ENCODE measurements at regions not wholly inside any gene's neighbourhood (a gene's known extent, or its start where the extent isn't known, plus 50 kb on each side); places are given as distances from the start of the nearest gene placed in this dataset.
"Not testable (repeated sequence)": the region's sequence is repeated elsewhere in the genome, so short reads cannot be mapped to it uniquely, and the experiment has no call there.

DNA sequence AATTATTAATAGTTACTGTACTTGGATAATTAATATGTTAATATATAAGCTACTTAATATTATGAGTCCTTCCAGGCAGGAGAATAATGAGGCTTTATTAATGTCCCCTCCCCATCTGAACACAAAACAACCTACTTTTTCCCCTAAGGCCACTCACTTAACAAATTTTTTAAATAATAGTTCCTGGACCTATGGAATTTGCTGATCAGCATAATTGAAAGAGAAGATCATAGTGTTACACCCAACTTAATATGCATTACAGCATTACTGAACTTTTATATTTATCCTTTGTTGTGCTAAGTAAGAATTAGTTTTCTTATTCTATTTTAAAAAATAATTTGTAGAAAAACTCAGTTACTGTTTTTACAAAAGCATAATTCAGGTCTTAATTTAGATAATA lies 1537.7 kb upstream of the GOT2 start:
- DNase-seq (ENCODE audit: low read depth in 2 of 2), result no peak

GRCh38 chr16:60271025-60271771 lies 1537.1 kb upstream of the GOT2 start:
- no peak for DNase-seq (ENCODE audit: low read depth in 2 of 2)

DNA sequence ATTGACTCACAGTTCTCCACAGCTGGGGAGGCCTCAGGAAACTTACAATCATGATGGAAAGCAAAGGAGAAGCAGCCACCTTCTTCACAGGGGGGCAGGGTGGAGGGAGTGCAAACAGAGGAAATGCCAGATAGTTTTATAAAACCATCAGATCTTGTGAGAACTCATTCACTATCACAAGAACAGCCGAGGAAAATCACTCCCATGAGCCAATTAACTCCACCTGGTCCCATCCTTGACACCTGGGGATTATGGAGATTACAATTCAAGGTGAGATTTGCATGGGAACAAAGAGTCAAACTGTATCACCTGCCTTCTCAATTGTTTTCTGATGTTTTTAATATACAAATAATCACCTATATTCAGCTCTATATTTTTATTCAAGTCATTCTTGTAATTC lies 1527.3 kb upstream of the GOT2 start:
- no peak for DNase-seq (ENCODE audit: low read depth in 2 of 2)

- DNase-seq (ENCODE audit: low read depth in 2 of 2), result no peak
Measured at GRCh38 chr16:60259956-60260355, 1525.8 kb upstream of the GOT2 start.

DNA sequence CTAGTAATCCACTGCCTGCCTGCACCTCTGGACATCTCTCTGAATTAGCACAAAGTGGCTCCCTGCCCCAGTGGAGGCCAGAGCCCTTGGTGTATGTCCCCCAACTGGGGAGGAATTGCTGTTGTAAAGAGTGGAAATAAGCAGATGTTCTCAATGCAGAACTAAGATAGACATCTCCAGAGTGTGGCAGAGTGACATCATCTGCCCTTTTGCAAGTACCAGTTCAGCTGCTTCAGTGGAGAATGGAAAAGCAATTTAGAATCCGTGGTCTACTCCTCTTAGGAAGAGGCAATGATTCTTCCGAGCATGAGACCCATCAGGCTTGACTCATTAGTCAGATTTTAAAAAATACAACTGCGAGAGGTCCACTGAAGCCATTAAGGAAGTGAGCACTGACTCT lies 1512.0 kb upstream of the GOT2 start:
- no peak for DNase-seq (ENCODE audit: low read depth in 2 of 2)

DNA sequence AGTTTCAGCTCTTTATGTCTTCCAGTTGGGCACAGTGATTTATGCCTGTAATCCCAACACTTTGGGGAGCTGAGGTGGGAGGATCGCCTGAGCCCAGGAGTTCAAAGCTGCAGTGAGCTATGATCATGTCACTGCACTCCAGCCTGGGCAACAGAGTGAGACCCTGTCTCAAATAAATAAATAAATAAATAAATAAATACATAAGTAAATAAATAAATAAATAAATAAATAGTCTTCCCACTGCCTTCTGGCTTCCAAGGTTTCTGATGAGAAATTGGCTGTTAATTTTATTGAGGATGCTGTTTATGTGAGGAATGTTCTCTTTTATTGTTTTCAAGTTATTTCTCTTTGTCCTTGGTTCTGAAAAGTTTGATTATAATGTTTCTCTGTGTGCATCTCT lies 1507.6 kb upstream of the GOT2 start:
- no peak for DNase-seq (ENCODE audit: low read depth in 2 of 2)

DNA sequence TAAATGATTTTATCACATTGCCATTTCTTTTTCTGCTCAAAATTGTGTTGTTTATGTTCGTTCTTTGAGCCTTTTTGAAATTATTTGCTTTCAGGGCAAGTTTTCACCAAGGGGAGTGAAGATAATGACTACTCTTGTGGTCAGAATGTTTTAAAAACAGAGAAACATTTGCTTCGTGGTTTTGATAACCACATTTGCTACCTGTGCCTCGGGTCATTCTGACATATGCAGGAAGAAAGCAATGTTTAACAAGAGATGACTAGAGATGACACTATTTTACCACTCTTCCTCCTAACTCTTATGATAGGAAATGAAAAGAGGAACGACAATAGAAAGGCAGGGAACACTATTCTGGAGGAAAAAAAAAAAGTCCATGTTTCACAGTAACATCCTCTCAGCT lies 1496.5 kb upstream of the GOT2 start:
- no peak for DNase-seq (ENCODE audit: low read depth in 2 of 2)

DNA sequence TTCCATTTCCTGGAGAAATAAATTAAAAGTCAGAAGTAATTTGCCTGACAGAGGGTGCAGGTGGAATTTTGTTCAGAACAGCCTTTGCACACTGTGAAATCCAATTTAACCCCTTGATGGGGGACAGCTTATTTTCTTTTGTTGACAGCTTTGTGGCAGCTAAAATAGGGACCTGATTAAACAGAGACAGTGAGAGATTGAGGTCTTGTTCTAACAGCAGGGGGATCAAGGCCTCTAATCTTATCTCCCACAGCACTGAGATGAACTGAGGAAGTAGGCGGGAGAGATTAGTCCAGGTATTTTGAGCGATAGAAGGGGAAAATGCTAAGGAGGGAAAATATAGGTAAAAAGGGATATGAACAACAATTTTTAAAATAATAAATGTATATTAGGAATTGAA lies 1491.4 kb upstream of the GOT2 start:
- DNase-seq (ENCODE audit: low read depth in 2 of 2), result no peak

GRCh38 chr16:60217787-60218186 lies 1483.7 kb upstream of the GOT2 start:
- no peak for DNase-seq (ENCODE audit: low read depth in 2 of 2)

GRCh38 chr16:60214311-60214710 lies 1480.2 kb upstream of the GOT2 start:
- DNase-seq (ENCODE audit: low read depth in 2 of 2), result no peak

DNA sequence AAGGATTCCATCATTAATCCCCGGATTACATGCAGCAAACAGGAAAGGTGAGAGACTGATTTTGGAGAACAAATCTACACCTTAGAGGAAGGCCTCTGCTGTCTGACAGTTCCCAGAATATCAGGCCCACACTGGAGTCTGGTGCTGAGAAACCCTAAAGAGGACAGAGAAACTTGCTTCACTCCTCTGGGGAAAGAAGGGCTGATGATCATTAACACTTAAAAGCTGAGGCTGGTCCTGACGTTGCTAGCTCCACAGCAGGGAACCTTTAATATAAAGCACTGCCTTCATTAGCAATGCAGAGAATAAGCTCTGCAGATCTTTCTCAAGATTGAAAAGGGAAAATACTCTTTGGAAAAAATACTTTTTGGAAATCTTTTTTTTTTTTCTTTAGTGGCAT lies 1472.4 kb upstream of the GOT2 start:
- DNase-seq (ENCODE audit: low read depth in 2 of 2), result no peak

GRCh38 chr16:60204181-60204580 lies 1470.1 kb upstream of the GOT2 start:
- DNase-seq (ENCODE audit: low read depth in 2 of 2), result no peak

DNA sequence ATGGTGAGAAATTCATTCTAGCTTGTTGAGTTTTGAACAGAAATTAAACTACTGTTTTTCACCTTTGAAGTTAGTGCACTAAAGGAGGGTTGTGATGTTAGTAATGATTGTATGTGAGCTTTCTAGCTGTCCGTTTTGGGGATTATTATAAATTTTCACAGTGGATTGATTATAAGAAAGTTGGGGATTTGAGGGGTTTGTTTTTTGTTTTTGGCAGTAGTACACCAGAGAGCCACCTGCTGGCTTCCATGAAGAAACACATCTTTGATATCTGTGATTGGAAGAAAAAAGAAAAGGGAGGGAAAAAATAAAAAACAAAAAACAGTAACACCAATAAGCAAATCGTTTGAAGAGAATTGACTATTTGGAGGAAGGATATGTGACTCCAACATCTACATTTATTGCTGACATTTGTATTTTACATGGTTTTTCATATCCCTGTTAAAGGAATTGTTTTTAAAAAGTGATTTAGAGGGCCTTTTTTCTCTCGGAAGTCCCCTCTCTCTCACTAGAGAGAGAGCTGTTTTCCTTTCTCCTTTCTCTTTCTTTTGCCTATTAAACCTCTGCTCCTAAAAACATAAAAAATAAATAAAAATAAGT lies 1469.5 kb upstream of the GOT2 start:
- DNase-seq (ENCODE audit: low read depth in 2 of 2), result no peak

DNA sequence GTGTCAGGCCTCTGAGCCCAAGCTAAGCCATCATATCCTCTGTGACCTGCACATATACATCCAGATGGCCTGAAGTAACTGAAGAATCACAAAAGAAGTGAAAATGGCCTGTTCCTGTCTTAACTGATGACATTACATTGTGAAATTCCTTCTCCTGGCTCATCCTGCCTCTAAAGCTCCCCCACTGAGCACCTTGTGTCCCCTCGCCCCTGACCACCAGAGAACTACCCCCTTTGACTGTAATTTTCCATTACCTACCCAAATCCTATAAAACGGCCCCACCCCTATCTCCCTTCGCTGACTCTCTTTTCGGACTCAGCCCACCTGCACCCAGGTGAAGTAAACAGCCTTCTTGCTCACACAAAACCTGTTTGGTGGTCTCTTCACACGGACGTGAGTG lies 1466.6 kb upstream of the GOT2 start:
- not testable (repeated sequence) for DNase-seq (ENCODE audit: low read depth in 2 of 2)

GRCh38 chr16:60200161-60200560 lies 1466.0 kb upstream of the GOT2 start:
- no peak for DNase-seq (ENCODE audit: low read depth in 2 of 2)

GRCh38 chr16:60199150-60199549 lies 1465.0 kb upstream of the GOT2 start:
- DNase-seq (ENCODE audit: low read depth in 2 of 2), result no peak

DNA sequence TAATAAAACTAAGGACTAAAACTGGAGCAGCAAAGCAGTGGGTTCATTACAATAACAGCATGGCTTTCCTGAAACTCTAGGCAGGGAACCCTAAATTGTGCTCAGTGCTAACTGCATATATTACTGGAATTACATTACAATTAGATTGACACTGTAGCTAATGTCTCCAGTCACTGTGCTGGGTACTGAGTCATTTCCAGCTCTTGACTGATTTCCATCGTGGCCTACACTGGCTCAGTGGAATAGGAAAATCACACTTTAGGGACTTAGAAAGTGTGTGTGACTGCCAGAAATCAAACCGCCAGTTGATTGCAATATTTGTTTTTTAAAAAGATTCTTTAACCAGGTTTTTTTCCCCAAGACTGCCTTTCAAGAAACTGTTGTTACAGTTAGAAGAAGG lies 1447.4 kb upstream of the GOT2 start:
- no peak for DNase-seq (ENCODE audit: low read depth in 2 of 2)

DNA sequence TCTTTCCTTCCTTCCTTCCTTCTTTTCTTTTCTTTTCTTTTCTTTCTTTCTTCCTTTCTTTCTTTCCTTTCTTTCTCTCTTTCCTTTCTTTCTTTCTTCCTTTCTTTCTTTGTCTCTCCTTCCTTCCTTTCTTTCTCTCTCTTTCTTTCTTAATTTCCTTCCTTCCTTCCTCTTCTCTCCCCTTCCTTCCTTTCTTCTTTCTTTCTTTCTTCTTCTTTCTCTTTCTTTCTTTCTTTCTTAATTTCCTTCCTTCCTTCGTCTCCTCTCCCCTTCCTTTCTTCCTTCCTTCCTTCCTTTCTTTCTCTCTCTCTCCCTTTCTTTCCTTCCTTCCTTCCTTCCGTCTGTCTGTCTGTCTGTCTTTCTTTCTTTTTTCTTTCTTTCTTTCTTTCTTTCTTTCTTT lies 1446.5 kb upstream of the GOT2 start:
- no peak for DNase-seq (ENCODE audit: low read depth in 2 of 2)

DNA sequence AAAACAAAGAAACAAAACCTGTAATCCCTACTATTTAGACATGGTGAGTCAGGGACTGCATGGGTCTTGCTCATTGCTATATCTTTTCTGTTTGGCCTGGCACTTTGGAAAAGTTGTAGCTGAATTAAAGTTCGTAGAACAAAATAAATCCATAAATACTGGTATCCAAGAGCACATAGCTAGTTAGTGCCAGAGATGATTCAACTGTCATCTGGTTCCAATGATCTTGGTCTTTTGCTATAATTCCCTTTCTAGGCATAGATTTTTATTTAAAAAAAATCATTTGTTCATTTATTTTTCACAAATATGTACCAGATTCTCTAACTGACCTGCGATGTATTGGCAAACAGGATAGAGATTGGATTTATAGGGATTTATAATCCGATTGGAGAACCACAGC lies 1436.1 kb upstream of the GOT2 start:
- DNase-seq (ENCODE audit: low read depth in 2 of 2), result no peak

DNA sequence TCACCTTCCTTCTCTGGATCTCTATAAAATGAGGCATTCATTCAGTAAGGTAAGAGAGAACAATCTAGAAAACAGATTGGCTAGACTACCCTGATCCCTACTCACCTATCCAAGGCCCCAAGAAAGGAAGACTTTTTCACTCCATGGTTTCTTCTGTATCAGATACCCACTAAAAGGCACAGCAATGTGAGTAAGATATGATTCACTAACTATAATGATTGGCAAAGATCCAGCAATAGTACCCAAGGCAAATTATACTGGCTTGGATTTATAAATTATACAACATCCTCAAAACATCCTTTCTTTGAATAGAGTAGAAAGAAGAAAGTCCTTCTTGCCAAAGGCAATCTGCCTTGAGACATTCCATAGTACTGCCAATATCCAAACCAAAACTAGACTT lies 1432.0 kb upstream of the GOT2 start:
- DNase-seq (ENCODE audit: low read depth in 2 of 2), result no peak

DNA sequence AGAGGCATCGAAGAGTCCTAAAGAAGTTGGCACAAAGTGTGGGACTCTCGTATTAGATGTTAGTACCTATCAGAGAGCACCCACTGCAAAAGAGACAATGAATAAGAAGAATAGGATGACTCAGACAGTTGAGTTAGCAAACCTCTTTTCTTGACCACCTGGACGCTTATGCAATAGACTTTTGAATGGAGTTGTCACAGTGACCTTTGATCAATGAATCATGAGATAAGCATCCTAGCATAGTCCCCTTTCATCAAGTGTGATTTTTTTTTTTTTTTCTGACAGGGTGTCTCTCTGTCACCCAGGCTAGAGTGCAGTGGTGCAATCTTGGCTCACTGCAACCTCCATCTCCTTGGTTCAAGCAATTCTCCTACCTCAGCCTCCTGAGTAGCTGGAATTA lies 1417.9 kb upstream of the GOT2 start:
- DNase-seq (ENCODE audit: low read depth in 2 of 2), result no peak

GRCh38 chr16:60150907-60151306 lies 1416.8 kb upstream of the GOT2 start:
- no peak for DNase-seq (ENCODE audit: low read depth in 2 of 2)

DNA sequence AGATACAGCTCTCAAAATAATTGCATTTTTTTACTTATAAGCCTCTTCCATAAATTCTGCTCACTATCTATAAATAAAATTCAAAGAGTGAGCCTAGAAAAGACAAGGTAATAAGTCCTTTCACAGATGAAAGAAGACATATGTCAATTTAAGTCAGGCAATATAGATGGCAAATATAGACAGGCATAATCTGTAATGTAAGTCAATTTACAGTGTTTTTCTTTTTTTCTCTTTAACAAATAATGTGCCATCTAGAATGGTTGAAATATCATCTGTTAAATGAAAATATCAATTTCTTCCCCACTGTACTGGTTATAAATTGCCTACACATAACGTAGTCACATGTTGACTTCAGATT lies 1409.2 kb upstream of the GOT2 start:
- DNase-seq (ENCODE audit: low read depth in 2 of 2), result no peak

Data from stimulated activated CD4-positive, alpha-beta T cell treated with anti-CD3 and anti-CD28 coated beads, Interleukin-1b, Interleukin-23, amount 100 ng/mL, for 1 hour (primary cell).